ENCODE measurements at regions not wholly inside any gene's neighbourhood (a gene's known extent, or its start where the extent isn't known, plus 50 kb on each side); places are given as distances from the start of the nearest gene placed in this dataset.

DNA sequence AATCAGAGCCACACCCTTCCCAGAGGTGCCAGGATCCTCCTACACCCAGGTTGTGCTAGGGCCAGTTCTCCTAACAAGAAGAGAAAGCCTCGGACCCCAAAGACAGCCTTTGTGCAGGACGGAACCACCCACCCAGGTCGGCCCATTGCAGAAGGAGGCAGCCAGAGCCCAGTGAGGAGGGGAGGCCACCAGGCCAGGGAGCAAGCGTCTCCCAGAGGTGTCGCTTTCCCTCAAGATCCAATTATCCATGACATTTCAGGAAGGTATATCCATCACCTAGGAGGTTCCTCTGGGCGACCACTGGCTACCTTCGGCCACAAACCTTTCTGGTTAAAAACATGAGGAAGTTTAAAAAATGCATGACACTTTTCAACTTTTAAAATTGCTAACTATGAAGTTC is 87.4 kb upstream of the THBS2 start:
- TF ChIP-seq, protein P1, sequence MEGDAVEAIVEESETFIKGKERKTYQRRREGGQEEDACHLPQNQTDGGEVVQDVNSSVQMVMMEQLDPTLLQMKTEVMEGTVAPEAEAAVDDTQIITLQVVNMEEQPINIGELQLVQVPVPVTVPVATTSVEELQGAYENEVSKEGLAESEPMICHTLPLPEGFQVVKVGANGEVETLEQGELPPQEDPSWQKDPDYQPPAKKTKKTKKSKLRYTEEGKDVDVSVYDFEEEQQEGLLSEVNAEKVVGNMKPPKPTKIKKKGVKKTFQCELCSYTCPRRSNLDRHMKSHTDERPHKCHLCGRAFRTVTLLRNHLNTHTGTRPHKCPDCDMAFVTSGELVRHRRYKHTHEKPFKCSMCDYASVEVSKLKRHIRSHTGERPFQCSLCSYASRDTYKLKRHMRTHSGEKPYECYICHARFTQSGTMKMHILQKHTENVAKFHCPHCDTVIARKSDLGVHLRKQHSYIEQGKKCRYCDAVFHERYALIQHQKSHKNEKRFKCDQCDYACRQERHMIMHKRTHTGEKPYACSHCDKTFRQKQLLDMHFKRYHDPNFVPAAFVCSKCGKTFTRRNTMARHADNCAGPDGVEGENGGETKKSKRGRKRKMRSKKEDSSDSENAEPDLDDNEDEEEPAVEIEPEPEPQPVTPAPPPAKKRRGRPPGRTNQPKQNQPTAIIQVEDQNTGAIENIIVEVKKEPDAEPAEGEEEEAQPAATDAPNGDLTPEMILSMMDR (IDR thresholded peaks at IDR 0.05), result no peak
- TF ChIP-seq POLR2A (IDR thresholded peaks at IDR 0.05), result no peak

Measured in esophagus squamous epithelium (tissue), 4 donors.